ENCODE measurements at regions not wholly inside any gene's neighbourhood (a gene's known extent, or its start where the extent isn't known, plus 50 kb on each side); places are given as distances from the start of the nearest gene placed in this dataset.

- no peak for ATAC-seq
Measured at GRCh38 chr1:2857521-2857920, 56.0 kb upstream of the TTC34 start.

DNA sequence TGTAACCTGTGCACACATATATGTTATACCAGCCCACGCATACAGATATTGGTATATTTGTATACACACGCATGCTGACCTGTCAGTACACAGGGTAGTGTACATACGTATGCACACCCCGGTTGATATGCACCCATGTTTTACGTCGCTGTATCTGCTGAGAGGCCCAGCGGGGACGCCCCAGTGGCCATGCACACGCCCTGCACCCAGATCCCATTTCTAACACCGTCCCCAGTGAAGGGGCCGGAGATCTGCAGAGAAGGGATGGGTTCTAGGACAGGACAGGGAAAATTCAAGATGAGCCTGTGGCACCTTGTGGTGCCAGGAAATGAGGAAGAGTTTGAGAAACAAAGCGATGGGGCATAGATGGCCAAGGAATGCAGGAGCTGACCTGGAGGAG, 57.2 kb upstream of the TTC34 start:
- ATAC-seq = no peak

More at GRCh38 chr1:2857521-2857920, 56.0 kb upstream of the TTC34 start:
- no peak for TF ChIP-seq PPARA (CRISPR knock-in tag; IDR thresholded peaks at IDR 0.05; ENCODE audit: borderline replicate concordance)
- no peak for TF ChIP-seq ZFP30 (CRISPR knock-in tag; IDR thresholded peaks at IDR 0.05)
- no peak for TF ChIP-seq CSRNP3 (CRISPR knock-in tag; IDR thresholded peaks at IDR 0.05)
- no peak for TF ChIP-seq ARNTL (CRISPR knock-in tag; IDR thresholded peaks at IDR 0.05; ENCODE audit: borderline replicate concordance, low read depth)
- TF ChIP-seq, protein P1, sequence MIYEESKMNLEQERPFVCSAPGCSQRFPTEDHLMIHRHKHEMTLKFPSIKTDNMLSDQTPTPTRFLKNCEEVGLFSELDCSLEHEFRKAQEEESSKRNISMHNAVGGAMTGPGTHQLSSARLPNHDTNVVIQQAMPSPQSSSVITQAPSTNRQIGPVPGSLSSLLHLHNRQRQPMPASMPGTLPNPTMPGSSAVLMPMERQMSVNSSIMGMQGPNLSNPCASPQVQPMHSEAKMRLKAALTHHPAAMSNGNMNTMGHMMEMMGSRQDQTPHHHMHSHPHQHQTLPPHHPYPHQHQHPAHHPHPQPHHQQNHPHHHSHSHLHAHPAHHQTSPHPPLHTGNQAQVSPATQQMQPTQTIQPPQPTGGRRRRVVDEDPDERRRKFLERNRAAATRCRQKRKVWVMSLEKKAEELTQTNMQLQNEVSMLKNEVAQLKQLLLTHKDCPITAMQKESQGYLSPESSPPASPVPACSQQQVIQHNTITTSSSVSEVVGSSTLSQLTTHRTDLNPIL (CRISPR knock-in tag; IDR thresholded peaks at IDR 0.05; ENCODE audit: low read depth) = no peak

DNA sequence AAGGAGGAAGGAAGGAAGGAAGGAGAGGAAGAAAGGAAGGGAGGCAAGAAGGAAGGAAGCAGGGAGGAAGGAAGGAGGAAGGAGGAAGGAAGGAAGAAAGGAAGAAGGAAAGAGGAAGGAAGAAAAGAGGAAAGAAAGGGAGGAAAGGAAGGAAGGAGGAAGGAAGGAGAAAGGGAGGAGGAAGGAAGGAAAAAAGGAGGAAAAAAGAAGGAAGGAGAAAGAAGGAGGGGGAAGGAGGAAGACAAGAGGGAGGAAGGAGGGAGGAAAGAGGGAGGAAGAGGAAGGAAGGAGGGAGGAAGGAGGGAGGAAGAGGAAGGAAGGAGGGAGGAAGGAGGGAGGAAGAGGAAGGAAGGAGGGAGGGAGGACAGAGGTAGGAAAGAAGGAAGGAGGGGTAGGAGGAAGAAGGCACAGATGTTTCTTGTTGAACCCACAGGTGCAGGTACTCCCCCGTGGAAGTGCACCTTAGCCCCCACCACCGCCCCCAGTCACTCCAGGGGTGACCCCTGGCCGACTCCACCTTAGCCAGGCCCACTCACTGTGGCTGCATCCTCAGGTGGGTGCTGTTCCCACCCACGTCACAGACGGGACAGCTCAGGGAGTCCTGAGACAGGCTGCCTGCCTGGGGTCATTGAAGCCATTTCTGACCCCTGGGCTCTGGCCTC, 57.9 kb upstream of the TTC34 start:
- no peak for ATAC-seq
- TF ChIP-seq POU6F1 (CRISPR knock-in tag; IDR thresholded peaks at IDR 0.05; ENCODE audit: borderline replicate concordance, low read depth) (no peak), SNAI2 (CRISPR knock-in tag; IDR thresholded peaks at IDR 0.05) (no peak), ZNF565 (CRISPR knock-in tag; conservative IDR thresholded peaks at IDR 0.05; ENCODE audit: low read depth) (no peak), RARB (CRISPR knock-in tag; IDR thresholded peaks at IDR 0.05) (no peak), ZNF70 (CRISPR knock-in tag; IDR thresholded peaks at IDR 0.05) (no peak), PPARA (CRISPR knock-in tag; IDR thresholded peaks at IDR 0.05; ENCODE audit: borderline replicate concordance) (no peak), ESRRG (CRISPR knock-in tag; IDR thresholded peaks at IDR 0.05) (no peak), GLIS3 (CRISPR knock-in tag; IDR thresholded peaks at IDR 0.05) (no peak), CSDC2 (CRISPR knock-in tag; IDR thresholded peaks at IDR 0.05) (no peak), TOX (CRISPR knock-in tag; IDR thresholded peaks at IDR 0.05; ENCODE audit: borderline replicate concordance) (no peak), TSHZ2 (CRISPR knock-in tag; IDR thresholded peaks at IDR 0.05) (no peak), TCF4 (CRISPR knock-in tag; IDR thresholded peaks at IDR 0.05; ENCODE audit: borderline replicate concordance) (no peak), BACH2 (CRISPR knock-in tag; IDR thresholded peaks at IDR 0.05; ENCODE audit: borderline replicate concordance) (no peak)
- TF ChIP-seq, protein P2, sequence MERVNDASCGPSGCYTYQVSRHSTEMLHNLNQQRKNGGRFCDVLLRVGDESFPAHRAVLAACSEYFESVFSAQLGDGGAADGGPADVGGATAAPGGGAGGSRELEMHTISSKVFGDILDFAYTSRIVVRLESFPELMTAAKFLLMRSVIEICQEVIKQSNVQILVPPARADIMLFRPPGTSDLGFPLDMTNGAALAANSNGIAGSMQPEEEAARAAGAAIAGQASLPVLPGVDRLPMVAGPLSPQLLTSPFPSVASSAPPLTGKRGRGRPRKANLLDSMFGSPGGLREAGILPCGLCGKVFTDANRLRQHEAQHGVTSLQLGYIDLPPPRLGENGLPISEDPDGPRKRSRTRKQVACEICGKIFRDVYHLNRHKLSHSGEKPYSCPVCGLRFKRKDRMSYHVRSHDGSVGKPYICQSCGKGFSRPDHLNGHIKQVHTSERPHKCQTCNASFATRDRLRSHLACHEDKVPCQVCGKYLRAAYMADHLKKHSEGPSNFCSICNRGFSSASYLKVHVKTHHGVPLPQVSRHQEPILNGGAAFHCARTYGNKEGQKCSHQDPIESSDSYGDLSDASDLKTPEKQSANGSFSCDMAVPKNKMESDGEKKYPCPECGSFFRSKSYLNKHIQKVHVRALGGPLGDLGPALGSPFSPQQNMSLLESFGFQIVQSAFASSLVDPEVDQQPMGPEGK (CRISPR knock-in tag; IDR thresholded peaks at IDR 0.05; ENCODE audit: borderline replicate concordance) = no peak
- TF ChIP-seq, protein P1 (CRISPR knock-in tag; IDR thresholded peaks at IDR 0.05; ENCODE audit: low read depth) = no peak

More for the DNA sequence above, 57.2 kb upstream of the TTC34 start:
- TF ChIP-seq ESRRG (CRISPR knock-in tag; IDR thresholded peaks at IDR 0.05) (no peak), CSDC2 (CRISPR knock-in tag; IDR thresholded peaks at IDR 0.05) (no peak), ZNF70 (CRISPR knock-in tag; IDR thresholded peaks at IDR 0.05) (no peak), ISL1 (CRISPR knock-in tag; IDR thresholded peaks at IDR 0.05) (no peak), POU6F1 (CRISPR knock-in tag; IDR thresholded peaks at IDR 0.05; ENCODE audit: borderline replicate concordance, low read depth) (no peak), OSR1 (CRISPR knock-in tag; IDR thresholded peaks at IDR 0.05) (no peak), TCF4 (CRISPR knock-in tag; IDR thresholded peaks at IDR 0.05; ENCODE audit: borderline replicate concordance) (no peak), SNAI2 (CRISPR knock-in tag; IDR thresholded peaks at IDR 0.05) (no peak), ZFP3 (CRISPR knock-in tag; IDR thresholded peaks at IDR 0.05) (no peak)
- TF ChIP-seq, protein P1 (CRISPR knock-in tag; IDR thresholded peaks at IDR 0.05; ENCODE audit: low read depth) = no peak

Data from SK-N-SH treated with all-trans-retinoic acid at 6 μM for 48 hours (cell line).